Mucosa of stomach (tissue), 1 donor: ENCODE measurements at regions not wholly inside any gene's neighbourhood (a gene's known extent, or its start where the extent isn't known, plus 50 kb on each side); places are given as distances from the start of the nearest gene placed in this dataset.
"Not testable (repeated sequence)": the region's sequence is repeated elsewhere in the genome, so short reads cannot be mapped to it uniquely, and the experiment has no call there.

Experiments
- H3K27me3 ChIP-seq: one replicate; pipeline ENCODE4 v1.7.0; 2013; ENCODE audit warnings: mild to moderate bottlenecking, low read length; ENCODE audit not compliant: control insufficient read depth, insufficient read depth
- H3K36me3 ChIP-seq: one replicate; pipeline ENCODE4 v1.7.0; 2013; ENCODE audit warnings: low read length; ENCODE audit not compliant: control insufficient read depth, insufficient read depth
- H3K4me1 ChIP-seq: one replicate; pipeline ENCODE4 v1.7.0; 2013; ENCODE audit warnings: mild to moderate bottlenecking, low read length; ENCODE audit not compliant: control insufficient read depth, insufficient read depth
- H3K4me3 ChIP-seq: one replicate; pipeline ENCODE4 v1.7.0; 2013; ENCODE audit warnings: low read length
- H3K9ac ChIP-seq: one replicate; pipeline ENCODE4 v1.7.0; 2013; ENCODE audit warnings: mild to moderate bottlenecking, low read length, moderate library complexity
- H3K9me3 ChIP-seq: one replicate; pipeline ENCODE4 v1.7.0; 2013; ENCODE audit warnings: mild to moderate bottlenecking, low read length, moderate library complexity; ENCODE audit not compliant: control insufficient read depth
- donor health status: Pancreatic carcinoma.

GRCh38 chr20:4325548-4326187, 76.6 kb upstream of the ADRA1D start:
- H3K36me3 ChIP-seq, result no peaks in the 10 kb centered on the region
- H3K4me1 ChIP-seq, result no peaks in the 10 kb centered on the region
- H3K9me3 ChIP-seq, result no peaks in the 10 kb centered on the region
- no peaks in the 10 kb centered on the region for H3K27me3 ChIP-seq
- no peak overlapping the region for H3K9ac ChIP-seq
- H3K4me3 ChIP-seq, result no peak overlapping the region

- Histone ChIP-seq H3K4me3 (no peak overlapping the region), H3K27me3 (no peaks in the 10 kb centered on the region), H3K36me3 (no peaks in the 10 kb centered on the region), H3K9me3 (no peaks in the 10 kb centered on the region), H3K4me1 (no peaks in the 10 kb centered on the region), H3K9ac (no peak overlapping the region)
Observed at GRCh38 chr20:4324611-4325243, 75.6 kb upstream of the ADRA1D start.

GRCh38 chr20:4322499-4322898, 73.4 kb upstream of the ADRA1D start:
- Histone ChIP-seq H3K36me3 (no peaks in the 10 kb centered on the region), H3K9ac (no peak overlapping the region)

GRCh38 chr20:4320291-4320690, 71.2 kb upstream of the ADRA1D start:
- Histone ChIP-seq H3K9me3 (no peaks in the 10 kb centered on the region), H3K9ac (no peak overlapping the region), H3K4me3 (no peak overlapping the region), H3K4me1 (no peaks in the 10 kb centered on the region), H3K27me3 (no peaks in the 10 kb centered on the region), H3K36me3 (no peaks in the 10 kb centered on the region)

More at GRCh38 chr20:4322499-4322898, 73.4 kb upstream of the ADRA1D start:
- Histone ChIP-seq H3K4me3 (no peak overlapping the region), H3K27me3 (no peaks in the 10 kb centered on the region), H3K9me3 (no peaks in the 10 kb centered on the region), H3K4me1 (no peaks in the 10 kb centered on the region)

- H3K27me3 ChIP-seq, result no peaks in the 10 kb centered on the region
- H3K9me3 ChIP-seq, result no peaks in the 10 kb centered on the region
- no peak overlapping the region for H3K4me3 ChIP-seq
- no peak overlapping the region for H3K9ac ChIP-seq
- H3K36me3 ChIP-seq, result no peaks in the 10 kb centered on the region
- H3K4me1 ChIP-seq, result no peaks in the 10 kb centered on the region
Observed at GRCh38 chr20:4318891-4319290, 69.8 kb upstream of the ADRA1D start.

GRCh38 chr20:4310616-4311015, 61.5 kb upstream of the ADRA1D start:
- not testable (repeated sequence) for H3K9me3 ChIP-seq, H3K4me3 ChIP-seq, H3K9ac ChIP-seq, H3K27me3 ChIP-seq, H3K4me1 ChIP-seq, H3K36me3 ChIP-seq

GRCh38 chr20:4306206-4306605, 57.1 kb upstream of the ADRA1D start:
- Histone ChIP-seq H3K36me3 (no peaks in the 10 kb centered on the region), H3K9me3 (no peaks in the 10 kb centered on the region), H3K9ac (no peak overlapping the region), H3K4me1 (no peaks in the 10 kb centered on the region), H3K27me3 (no peaks in the 10 kb centered on the region), H3K4me3 (no peak overlapping the region)

- Histone ChIP-seq H3K4me1 (no peaks in the 10 kb centered on the region), H3K9ac (no peak overlapping the region), H3K9me3 (no peaks in the 10 kb centered on the region), H3K27me3 (no peaks in the 10 kb centered on the region), H3K36me3 (no peaks in the 10 kb centered on the region), H3K4me3 (no peak overlapping the region)
Observed at GRCh38 chr20:4305091-4305490, 56.0 kb upstream of the ADRA1D start.

GRCh38 chr20:4304601-4305000, 55.5 kb upstream of the ADRA1D start:
- H3K27me3 ChIP-seq, result no peaks in the 10 kb centered on the region
- no peak overlapping the region for H3K9ac ChIP-seq
- H3K9me3 ChIP-seq, result no peaks in the 10 kb centered on the region
- H3K4me3 ChIP-seq, result no peak overlapping the region
- H3K4me1 ChIP-seq, result no peaks in the 10 kb centered on the region
- no peaks in the 10 kb centered on the region for H3K36me3 ChIP-seq

GRCh38 chr20:4303136-4303535, 54.0 kb upstream of the ADRA1D start:
- H3K9me3 ChIP-seq, result no peaks in the 10 kb centered on the region
- H3K4me1 ChIP-seq, result no peaks in the 10 kb centered on the region
- no peaks in the 10 kb centered on the region for H3K36me3 ChIP-seq
- no peak overlapping the region for H3K4me3 ChIP-seq
- H3K9ac ChIP-seq, result no peak overlapping the region
- H3K27me3 ChIP-seq, result no peaks in the 10 kb centered on the region

- H3K9ac ChIP-seq, result no peak overlapping the region
- H3K27me3 ChIP-seq, result no peaks in the 10 kb centered on the region
- H3K4me1 ChIP-seq, result no peaks in the 10 kb centered on the region
- H3K4me3 ChIP-seq, result no peak overlapping the region
- H3K36me3 ChIP-seq, result no peaks in the 10 kb centered on the region
- no peaks in the 10 kb centered on the region for H3K9me3 ChIP-seq
Observed at GRCh38 chr20:4300921-4301320, 51.8 kb upstream of the ADRA1D start.

- no peaks in the 10 kb centered on the region for H3K4me1 ChIP-seq
- no peaks in the 10 kb centered on the region for H3K27me3 ChIP-seq
- no peak overlapping the region for H3K4me3 ChIP-seq
- H3K9ac ChIP-seq, result no peak overlapping the region
- H3K36me3 ChIP-seq, result no peaks in the 10 kb centered on the region
- H3K9me3 ChIP-seq, result no peaks in the 10 kb centered on the region
Observed at GRCh38 chr20:4300401-4300800, 51.3 kb upstream of the ADRA1D start.

- no peaks in the 10 kb centered on the region for H3K27me3 ChIP-seq
- no peaks in the 10 kb centered on the region for H3K4me1 ChIP-seq
- H3K36me3 ChIP-seq, result no peaks in the 10 kb centered on the region
- no peaks in the 10 kb centered on the region for H3K9me3 ChIP-seq
- H3K4me3 ChIP-seq, result no peak overlapping the region
- H3K9ac ChIP-seq, result no peak overlapping the region
Observed at GRCh38 chr20:4299773-4300172, 50.7 kb upstream of the ADRA1D start.
